ENCODE measurements at regions not wholly inside any gene's neighbourhood (a gene's known extent, or its start where the extent isn't known, plus 50 kb on each side); places are given as distances from the start of the nearest gene placed in this dataset.

- DNase-seq, result no peak
These were observed 939.6 kb upstream of the CNTNAP5 start for GRCh38 chr2:123085484-123085883.

GRCh38 chr2:123086613-123087385, 938.3 kb upstream of the CNTNAP5 start:
- DNase-seq, result no peak

GRCh38 chr2:123091471-123091870, 933.6 kb upstream of the CNTNAP5 start:
- DNase-seq, result no peak

- no peak for DNase-seq
These were observed 931.9 kb upstream of the CNTNAP5 start for GRCh38 chr2:123093199-123093598.

DNA sequence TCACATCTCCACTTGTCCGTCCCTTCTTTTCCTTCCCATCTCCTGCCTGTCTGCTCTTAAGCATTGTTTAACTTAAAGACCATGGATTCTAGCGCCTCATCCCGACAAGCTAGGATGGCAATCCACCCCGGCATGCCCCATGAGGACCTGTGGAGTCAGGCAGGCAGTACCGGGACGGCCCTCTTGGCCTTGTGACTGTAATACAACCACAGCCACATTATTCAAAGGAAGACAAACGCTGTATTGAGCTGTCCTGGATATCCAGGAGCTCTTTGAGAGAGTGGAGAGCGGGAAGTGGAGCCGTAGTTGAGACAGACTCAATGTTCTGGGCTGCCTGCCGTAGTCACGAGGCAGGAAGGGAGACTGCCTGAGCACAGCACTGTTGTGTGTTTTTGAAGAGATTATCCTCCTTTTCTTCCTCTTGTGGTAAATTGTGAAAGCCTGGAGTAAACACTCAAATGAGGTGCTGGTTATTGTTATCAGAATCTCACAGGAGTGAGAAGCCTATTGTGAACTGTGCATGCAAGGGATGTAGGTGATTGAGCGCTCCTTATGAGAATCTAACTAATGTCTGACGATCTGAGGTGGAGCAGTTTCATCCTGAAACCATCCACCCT, 929.8 kb upstream of the CNTNAP5 start:
- no peak for DNase-seq

DNA sequence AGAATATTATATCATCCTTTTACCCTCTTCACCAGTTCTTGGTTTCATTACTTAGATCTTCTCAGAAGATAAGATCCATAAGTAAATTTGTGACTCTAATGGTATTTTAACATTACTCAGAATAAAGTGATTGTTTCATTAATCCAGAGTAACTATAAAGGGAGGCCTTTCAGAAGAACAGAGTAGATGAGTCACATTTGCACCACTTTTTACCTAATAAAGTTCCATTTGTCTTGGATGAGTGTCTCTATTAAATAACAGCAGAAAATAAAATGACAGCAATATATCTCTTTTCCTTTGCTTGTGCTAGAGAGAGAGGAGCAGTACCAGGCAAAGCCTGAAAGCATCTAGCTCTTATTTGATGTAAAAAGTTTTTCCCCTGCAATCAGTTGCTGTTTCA, 926.5 kb upstream of the CNTNAP5 start:
- DNase-seq, result no peak

DNA sequence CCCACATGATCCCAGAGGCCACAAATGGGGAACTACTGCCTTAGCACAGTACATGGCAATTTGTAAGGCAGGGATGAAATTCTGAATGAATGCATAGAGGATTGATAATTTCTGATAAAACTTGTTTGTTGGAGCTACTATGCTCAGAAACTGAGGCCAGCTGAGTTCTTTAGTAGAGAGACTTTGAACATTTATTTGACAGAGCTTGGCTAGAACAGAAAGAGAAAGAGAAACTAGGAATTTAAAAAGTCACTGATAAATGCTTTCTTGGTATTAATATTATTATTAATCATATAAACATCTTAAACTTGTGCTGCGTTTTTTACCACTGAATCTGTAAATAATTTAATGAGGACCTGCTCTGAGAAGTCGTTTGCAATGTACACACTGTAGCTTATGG, 923.7 kb upstream of the CNTNAP5 start:
- DNase-seq, result no peak

DNA sequence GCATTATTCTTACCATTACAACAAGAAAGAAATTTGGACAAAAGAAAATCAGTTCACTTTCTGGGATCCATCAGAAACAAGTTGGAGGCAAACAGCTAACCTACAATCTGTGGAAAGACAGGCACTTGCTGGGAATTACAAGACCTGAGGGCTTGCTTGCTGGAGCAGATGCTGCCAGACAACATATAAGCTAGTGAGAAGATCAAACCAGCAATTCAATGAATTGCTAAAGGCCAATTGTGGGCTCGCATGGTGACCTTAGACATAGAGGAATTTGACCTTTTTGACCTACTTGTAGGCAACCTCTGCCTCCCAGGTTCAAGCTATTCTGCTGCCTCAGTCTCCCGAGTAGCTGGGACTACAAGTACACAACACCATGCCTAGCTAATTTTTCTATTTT, 921.2 kb upstream of the CNTNAP5 start:
- DNase-seq, result no peak

GRCh38 chr2:123116595-123116994, 908.5 kb upstream of the CNTNAP5 start:
- no peak for DNase-seq

DNA sequence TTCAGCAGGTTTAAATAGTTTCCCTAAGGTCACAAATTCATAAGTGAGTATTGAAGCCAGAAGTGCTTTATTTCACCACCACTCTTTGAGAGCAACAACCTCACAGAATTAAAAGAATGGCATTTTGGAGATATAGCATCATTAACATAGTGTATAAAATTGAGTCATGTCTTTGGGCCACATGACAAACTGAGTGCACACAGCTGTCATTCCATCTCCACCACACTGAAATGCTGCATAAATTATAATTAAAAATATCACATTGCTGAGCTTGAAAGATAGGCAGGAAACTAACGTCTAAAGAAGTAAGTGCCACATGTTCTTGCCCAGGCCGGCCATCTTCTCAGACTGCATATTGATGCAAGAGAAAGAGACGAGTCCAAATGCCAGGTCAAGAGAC, 897.9 kb upstream of the CNTNAP5 start:
- no peak for DNase-seq

GRCh38 chr2:123128951-123129350, 896.1 kb upstream of the CNTNAP5 start:
- DNase-seq, result no peak

- DNase-seq, result no peak
These were observed 888.7 kb upstream of the CNTNAP5 start for GRCh38 chr2:123136419-123136818.

DNA sequence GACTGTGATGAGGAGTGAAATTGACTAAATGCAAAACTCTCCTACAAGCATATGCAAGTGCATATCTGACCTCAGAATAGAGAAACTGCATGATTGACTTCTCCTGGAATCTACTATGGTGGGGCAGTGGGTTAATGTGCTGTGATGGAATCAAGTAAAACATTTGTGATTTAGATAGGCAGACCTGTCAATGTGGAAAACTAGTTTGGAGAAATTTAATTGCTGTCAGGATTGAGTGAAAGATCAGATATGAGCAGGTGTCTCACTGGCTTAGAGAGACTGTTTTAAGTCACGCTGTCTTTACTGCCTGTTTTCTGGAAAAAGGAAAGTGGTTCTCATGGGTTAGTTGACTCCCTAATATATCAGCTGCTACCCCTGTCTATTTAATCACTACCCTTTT, 881.0 kb upstream of the CNTNAP5 start:
- DNase-seq, result no peak

DNA sequence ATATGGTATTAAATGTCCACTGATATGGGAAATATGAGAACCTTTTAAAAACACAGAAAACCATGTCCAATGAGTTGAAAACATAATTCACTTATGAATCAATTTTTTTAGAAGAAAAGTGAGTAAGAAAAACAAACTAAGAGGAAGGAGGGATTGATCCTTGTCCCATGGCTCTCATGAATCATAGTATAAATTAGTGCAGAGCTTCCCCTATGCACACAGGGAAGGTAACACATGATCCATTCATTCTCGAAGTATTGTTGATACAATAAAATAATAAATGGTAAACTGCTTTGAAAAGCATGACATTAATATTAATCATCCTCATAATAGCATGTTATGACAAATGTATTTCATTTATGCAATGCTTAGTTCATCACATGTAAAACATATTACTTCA, 872.0 kb upstream of the CNTNAP5 start:
- DNase-seq, result no peak

DNA sequence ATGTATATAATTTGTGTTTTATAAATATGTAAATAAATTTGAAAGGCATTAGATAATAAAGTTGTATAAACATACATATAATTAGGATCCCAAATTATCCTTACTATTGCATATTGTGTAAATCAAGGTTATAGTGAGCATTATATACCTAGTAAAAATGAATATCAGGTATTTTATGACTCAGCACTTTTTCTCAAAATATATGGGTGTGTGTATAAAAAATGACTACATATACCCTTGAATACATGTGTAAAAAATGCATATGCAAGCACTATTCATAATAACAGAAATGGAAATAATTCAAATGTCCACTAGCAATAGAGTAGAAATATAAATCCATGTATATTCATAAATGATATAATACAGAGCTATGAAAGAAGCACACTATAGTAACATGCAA, 870.9 kb upstream of the CNTNAP5 start:
- DNase-seq, result no peak

DNA sequence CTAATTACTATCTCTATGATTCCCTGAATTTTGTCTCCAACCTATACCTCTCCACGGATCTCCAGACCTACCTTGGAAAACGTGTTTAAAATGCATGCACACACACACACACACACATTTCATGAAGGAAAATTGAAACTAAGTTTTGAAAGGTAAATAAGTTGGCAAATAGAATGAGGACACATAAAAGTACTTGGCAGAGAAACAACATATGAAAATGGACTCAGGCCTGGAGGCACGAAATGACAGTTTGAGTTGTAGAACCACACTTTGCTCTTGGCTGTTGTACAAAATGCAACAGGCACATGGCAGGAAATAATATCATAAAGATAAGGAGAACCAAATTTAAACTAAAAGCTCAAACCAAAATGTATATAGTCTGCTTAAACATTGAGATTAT, 868.1 kb upstream of the CNTNAP5 start:
- no peak for DNase-seq

DNA sequence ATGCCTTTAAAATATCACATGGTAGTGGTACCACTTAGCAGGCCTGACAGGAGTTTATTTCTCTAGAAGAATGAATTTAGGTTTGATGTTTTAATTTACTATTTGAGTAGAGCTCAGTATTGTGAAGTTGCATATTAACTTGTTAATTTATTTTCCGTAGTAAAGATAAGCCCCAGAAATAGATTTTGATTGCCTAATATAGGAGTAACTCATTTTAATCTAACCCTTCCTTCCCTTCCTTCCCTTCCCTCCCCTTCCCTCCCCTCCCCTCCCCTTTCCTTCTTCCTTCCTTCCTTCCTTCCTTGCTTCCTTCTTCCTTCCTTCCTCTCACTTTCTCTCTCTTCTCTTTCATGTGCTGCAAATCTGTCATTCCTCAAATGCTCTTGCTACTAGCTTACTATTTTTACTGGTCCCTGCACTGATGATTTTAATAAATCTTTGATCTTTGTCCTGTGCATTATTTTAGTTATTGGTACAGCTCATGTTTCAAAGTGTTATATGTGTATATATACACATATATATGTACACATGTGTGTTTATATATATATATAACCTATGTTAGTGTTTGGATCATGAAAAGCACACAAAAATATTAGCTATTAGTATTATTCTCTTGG, 862.6 kb upstream of the CNTNAP5 start:
- no peak for DNase-seq

DNA sequence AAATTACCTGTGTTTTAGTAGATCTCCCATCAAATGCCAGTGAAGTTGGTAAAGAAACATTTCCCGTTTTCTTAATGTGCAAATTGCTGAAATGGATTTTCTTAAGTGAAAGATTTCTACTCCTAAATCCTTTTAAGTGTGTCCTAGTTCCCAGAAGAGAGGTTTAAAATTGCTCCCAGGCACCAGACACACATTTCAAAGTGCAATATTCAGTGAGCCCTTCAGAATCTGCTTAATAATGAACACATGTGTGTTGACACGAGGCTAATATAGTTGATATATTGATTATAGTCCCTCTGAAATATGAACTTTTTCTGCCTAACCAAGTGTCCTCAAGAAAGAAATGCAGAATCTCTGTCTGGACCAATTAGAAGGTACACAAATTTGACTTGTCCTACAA, 861.7 kb upstream of the CNTNAP5 start:
- no peak for DNase-seq

DNA sequence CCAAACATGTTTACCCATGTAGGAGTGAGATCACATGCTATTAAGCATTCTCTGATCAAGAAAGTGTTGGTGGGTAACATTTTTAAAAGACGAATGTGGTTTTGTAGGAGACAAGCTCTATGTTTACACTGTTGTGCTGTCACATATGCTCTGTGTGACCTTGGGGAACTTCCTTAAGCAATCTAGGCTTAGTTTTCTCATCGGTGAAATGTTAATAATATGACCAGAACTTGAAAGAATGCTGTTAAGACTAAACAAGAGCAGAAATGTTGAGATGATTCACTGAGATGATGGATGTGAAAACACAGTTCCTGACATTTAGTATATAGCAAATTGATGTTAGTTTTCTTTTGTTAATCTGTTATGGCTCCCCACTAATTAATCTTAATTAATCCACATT, 860.9 kb upstream of the CNTNAP5 start:
- DNase-seq, result no peak

GRCh38 chr2:123165616-123166015, 859.5 kb upstream of the CNTNAP5 start:
- DNase-seq, result no peak

DNA sequence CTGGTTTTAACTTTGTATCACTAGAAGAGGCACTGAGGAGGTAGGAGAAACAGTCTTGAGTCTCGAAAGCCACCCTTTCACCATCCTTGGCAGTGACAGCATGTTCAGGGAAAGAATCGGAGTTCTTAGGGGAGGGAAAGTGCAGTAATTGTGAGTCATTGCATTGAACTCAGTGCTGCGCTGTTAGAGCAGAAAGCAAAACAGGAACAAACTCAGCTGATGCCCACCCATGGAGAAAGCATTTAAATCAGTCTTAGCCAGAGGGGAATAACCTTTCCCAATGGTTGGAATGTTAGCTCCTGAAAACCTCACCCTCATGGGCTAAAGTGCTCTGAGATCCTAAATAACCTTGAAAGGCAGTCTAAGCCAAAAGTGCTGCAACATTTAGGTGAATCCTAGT, 845.6 kb upstream of the CNTNAP5 start:
- DNase-seq, result no peak

DNA sequence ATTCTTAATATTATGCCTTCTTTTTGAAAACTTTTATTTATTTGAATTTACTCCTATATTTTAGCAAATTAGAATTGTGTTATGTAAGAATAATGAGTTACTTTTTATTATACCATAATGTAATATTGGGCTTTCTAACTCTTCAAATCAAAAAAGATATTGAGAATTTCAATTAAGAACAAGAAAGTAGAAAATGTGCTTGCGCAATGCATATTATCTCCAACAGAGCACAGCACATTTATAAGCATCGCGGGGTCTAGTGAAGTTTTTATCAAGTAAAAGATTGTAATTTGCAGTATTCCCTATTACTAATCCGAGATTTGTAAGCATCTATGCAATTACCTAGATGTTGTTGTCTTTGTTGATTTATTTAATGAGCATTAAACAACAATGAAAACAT, 829.1 kb upstream of the CNTNAP5 start:
- DNase-seq, result no peak

GRCh38 chr2:123200035-123200434, 825.1 kb upstream of the CNTNAP5 start:
- no peak for DNase-seq

- DNase-seq, result no peak
These were observed 817.8 kb upstream of the CNTNAP5 start for GRCh38 chr2:123207245-123207644.

DNA sequence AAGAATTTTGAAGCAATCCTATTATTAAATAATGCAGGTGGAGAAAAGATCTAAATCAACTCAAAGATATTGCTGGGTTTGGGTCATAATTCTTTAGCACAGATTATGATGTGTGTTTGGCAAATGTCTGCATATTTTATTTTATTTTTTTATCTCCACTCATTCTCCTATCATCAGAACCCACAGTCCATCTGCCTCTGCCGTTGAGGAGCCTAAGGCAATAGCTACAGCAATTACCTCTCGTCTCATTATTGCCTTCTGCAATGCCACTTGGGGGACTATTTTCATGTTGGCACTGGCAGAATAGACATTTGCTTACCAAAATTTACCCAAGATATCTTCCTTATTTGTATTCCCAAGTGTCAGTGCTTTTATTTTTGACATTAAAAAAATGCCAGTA, 815.9 kb upstream of the CNTNAP5 start:
- no peak for DNase-seq

Measured in NCI-H187 (cell line).